MM.1S (cell line): ENCODE measurements at regions not wholly inside any gene's neighbourhood (a gene's known extent, or its start where the extent isn't known, plus 50 kb on each side); places are given as distances from the start of the nearest gene placed in this dataset.

Experiments used
- DNase-seq: peaks from one replicate; pipeline ENCODE4 v3.0.0-alpha.2; 2015
- H2AFZ ChIP-seq: fragments of 300-600 bp; sonication (generic); 2 replicates; pipeline ENCODE4 v1.6.0; 2016; ENCODE audit warnings: antibody characterized with exemption, low read length
- H3F3A ChIP-seq: fragments of 300-600 bp; sonication (generic); 2 replicates; pipeline ENCODE4 v1.6.1; 2016; ENCODE audit warnings: mild to moderate bottlenecking, antibody characterized with exemption, low read length, moderate library complexity, mixed read lengths; ENCODE audit not compliant: insufficient read depth
- H3K27ac ChIP-seq: fragments of 300-600 bp; sonication (generic); 2 replicates; pipeline ENCODE4 v1.5.1; 2016; ENCODE audit warnings: mild to moderate bottlenecking, low read length
- H3K27me3 ChIP-seq: fragments of 300-600 bp; sonication (generic); replicated peaks from 2 replicates; pipeline ENCODE4 v1.6.0; 2016; ENCODE audit warnings: low read length; ENCODE audit not compliant: insufficient read depth
- H3K36me3 ChIP-seq: fragments of 300-600 bp; sonication (generic); replicated peaks from 2 replicates; pipeline ENCODE4 v1.6.1; 2016; ENCODE audit warnings: mild to moderate bottlenecking, low read length, mixed read lengths; ENCODE audit not compliant: insufficient read depth
- H3K4me1 ChIP-seq: fragments of 300-600 bp; sonication (generic); 2 replicates; pipeline ENCODE4 v1.6.1; 2016; ENCODE audit warnings: low read length, mixed read lengths
- H3K4me2 ChIP-seq: fragments of 300-600 bp; sonication (generic); 2 replicates; pipeline ENCODE4 v1.6.0; 2016; ENCODE audit warnings: low read depth, low read length
- H3K4me3 ChIP-seq: fragments of 300-600 bp; sonication (generic); 2 replicates; pipeline ENCODE4 v1.5.1; 2016; ENCODE audit warnings: low read length, mixed read lengths
- H3K79me2 ChIP-seq: fragments of 300-600 bp; sonication (generic); 2 replicates; pipeline ENCODE4 v1.6.1; 2016; ENCODE audit warnings: mixed run types, low read length, mixed read lengths
- H3K9ac ChIP-seq: fragments of 300-600 bp; sonication (generic); 2 replicates; pipeline ENCODE4 v1.6.1; 2016; ENCODE audit warnings: low read length, mixed read lengths
- H3K9me2 ChIP-seq: fragments of 300-600 bp; sonication (generic); replicated peaks from 2 replicates; pipeline ENCODE4 v1.6.1; 2016; ENCODE audit warnings: mild to moderate bottlenecking, low read length, mixed read lengths; ENCODE audit not compliant: insufficient read depth
- H3K9me3 ChIP-seq: fragments of 300-600 bp; sonication (generic); replicated peaks from 2 replicates; pipeline ENCODE4 v1.6.1; 2016; ENCODE audit warnings: mild to moderate bottlenecking, low read length, mixed read lengths; ENCODE audit not compliant: insufficient read depth
- H4K20me1 ChIP-seq: fragments of 300-600 bp; sonication (generic); 2 replicates; pipeline ENCODE4 v1.6.1; 2016; ENCODE audit warnings: mild to moderate bottlenecking, low read length, moderate library complexity, mixed read lengths; ENCODE audit not compliant: insufficient read depth
- EZH2 ChIP-seq: fragments of 300-600 bp; sonication (generic); optimal IDR thresholded peaks from 2 replicates; pipeline ENCODE3; 2017; ENCODE audit warnings: low read depth, mild to moderate bottlenecking, antibody characterized with exemption, low read length, mixed read lengths
- EZH2phosphoT487 ChIP-seq: fragments of 300-600 bp; sonication (generic); IDR thresholded peaks from 2 replicates; pipeline ENCODE4 v1.6.1; 2018; ENCODE audit warnings: antibody characterized with exemption, low read length
- TF ChIP-seq, protein P1 (sequence below): fragments of 300-600 bp; sonication (generic); IDR thresholded peaks from 2 replicates; pipeline ENCODE4 v1.5.1; 2016; ENCODE audit warnings: antibody characterized with exemption, low read length, mixed read lengths

DNA sequence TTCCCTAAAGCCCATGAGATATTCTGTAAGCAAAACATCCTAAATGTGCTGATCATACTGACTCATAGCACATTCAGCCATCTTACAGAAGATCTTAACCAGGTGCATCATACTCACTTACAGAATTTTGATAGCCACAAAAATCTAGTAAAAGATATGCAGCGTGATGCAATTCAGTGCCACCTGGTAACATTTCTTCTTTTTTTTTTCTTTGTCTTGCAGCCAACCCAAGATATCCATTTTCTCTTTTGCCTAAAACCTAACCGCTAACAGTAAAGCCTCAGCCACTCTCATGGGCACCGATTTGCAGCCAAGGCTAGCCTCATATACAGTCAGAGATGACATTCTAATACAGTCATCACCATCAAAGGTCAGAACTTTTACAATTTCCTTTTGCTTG, 293.3 kb downstream of the HACE1 start:
- Histone ChIP-seq H3K9me2 (no peaks in the 10 kb centered on the region), H3K9ac (no peak overlapping the region), H3K4me2 (no peak overlapping the region), H4K20me1 (no peaks in the 10 kb centered on the region), H3K79me2 (no peaks in the 10 kb centered on the region), H3K4me1 (no peaks in the 10 kb centered on the region), H3F3A (no peaks in the 10 kb centered on the region), H3K27ac (no peak overlapping the region), H3K27me3 (no peaks in the 10 kb centered on the region), H2AFZ (no peak overlapping the region), H3K4me3 (no peak overlapping the region), H3K9me3 (no peaks in the 10 kb centered on the region), H3K36me3 (no peaks in the 10 kb centered on the region)
- no peak for DNase-seq
- TF ChIP-seq EZH2 (no peak), EZH2phosphoT487 (no peak)
- TF ChIP-seq, protein P1, sequence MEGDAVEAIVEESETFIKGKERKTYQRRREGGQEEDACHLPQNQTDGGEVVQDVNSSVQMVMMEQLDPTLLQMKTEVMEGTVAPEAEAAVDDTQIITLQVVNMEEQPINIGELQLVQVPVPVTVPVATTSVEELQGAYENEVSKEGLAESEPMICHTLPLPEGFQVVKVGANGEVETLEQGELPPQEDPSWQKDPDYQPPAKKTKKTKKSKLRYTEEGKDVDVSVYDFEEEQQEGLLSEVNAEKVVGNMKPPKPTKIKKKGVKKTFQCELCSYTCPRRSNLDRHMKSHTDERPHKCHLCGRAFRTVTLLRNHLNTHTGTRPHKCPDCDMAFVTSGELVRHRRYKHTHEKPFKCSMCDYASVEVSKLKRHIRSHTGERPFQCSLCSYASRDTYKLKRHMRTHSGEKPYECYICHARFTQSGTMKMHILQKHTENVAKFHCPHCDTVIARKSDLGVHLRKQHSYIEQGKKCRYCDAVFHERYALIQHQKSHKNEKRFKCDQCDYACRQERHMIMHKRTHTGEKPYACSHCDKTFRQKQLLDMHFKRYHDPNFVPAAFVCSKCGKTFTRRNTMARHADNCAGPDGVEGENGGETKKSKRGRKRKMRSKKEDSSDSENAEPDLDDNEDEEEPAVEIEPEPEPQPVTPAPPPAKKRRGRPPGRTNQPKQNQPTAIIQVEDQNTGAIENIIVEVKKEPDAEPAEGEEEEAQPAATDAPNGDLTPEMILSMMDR = no peak

DNA sequence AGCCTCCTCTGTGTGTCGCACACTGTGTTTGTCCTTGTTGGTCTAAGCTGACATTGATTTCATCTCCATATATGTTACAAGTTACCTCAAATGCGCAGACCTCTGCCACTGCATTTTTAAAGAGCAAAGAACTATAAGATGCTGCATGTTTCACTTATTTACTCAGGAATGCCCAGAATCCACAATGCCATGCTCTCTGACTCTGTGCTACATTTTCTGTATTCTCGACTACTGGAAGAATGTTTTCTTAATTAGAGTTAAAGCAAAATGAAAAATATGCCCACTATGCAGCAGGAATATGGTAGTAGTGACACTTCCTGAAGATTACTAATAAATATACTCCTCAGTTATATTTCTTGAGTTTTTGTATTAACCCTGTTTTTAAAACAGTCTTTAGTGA, 296.4 kb downstream of the HACE1 start:
- Histone ChIP-seq H4K20me1 (no peaks in the 10 kb centered on the region), H3K9ac (no peak overlapping the region), H3K4me1 (no peaks in the 10 kb centered on the region), H3K4me3 (no peak overlapping the region), H3K79me2 (no peaks in the 10 kb centered on the region), H3F3A (no peaks in the 10 kb centered on the region), H3K36me3 (no peaks in the 10 kb centered on the region), H2AFZ (no peak overlapping the region), H3K27me3 (no peaks in the 10 kb centered on the region), H3K4me2 (no peak overlapping the region), H3K27ac (no peak overlapping the region), H3K9me2 (no peaks in the 10 kb centered on the region), H3K9me3 (no peaks in the 10 kb centered on the region)
- DNase-seq = no peak
- no peak for TF ChIP-seq EZH2
- TF ChIP-seq EZH2phosphoT487 = no peak
- TF ChIP-seq, protein P1 = no peak

- Histone ChIP-seq H2AFZ (no peak overlapping the region), H3K4me1 (no peaks in the 10 kb centered on the region), H3K9me2 (no peaks in the 10 kb centered on the region), H3K36me3 (no peaks in the 10 kb centered on the region), H3K4me2 (no peak overlapping the region), H3K4me3 (no peak overlapping the region), H4K20me1 (no peaks in the 10 kb centered on the region), H3K9me3 (no peaks in the 10 kb centered on the region), H3K79me2 (no peaks in the 10 kb centered on the region), H3K27ac (no peak overlapping the region), H3K27me3 (no peaks in the 10 kb centered on the region), H3K9ac (no peak overlapping the region), H3F3A (no peaks in the 10 kb centered on the region)
- TF ChIP-seq, protein P1 = no peak
- TF ChIP-seq EZH2phosphoT487 (no peak), EZH2 (no peak)
- no peak for DNase-seq
Measured at GRCh38 chr6:104559435-104560202, 300.1 kb downstream of the HACE1 start.
